GM12878 (cell line): ENCODE measurements at regions not wholly inside any gene's neighbourhood (a gene's known extent, or its start where the extent isn't known, plus 50 kb on each side); places are given as distances from the start of the nearest gene placed in this dataset.

Experiments used
- ATAC-seq: fragments of 200-7000 bp; cut with Tn5 transposase; 3 replicates; pipeline ENCODE4 v1.9.1; 2020; ENCODE audit warnings: mild to moderate bottlenecking, moderate library complexity
- BruUV-seq: library from RNA; stranded (reverse); fragments of 400-500 nt; replicated peaks from 2 replicates; lab custom pipeline; 2021; lab: Mats Ljungman, UMichigan
- CTCF ChIA-PET: fragments of 300-600 bp; sonication (Branson Sonifier 250); formaldehyde crosslinking; extraction: SDS; loops from one replicate; lab custom pipeline; 2021; ENCODE audit warnings: inconsistent platforms; lab: Yijun Ruan, JAX
- POLR2A ChIA-PET: fragments of 350-600 bp; formaldehyde crosslinking; extraction: SDS; loops from one replicate; lab custom pipeline; 2021; ENCODE audit warnings: inconsistent platforms; lab: Charles Lee
- RAD21 ChIA-PET: fragments of 300-600 bp; sonication (Branson Sonifier 250); formaldehyde crosslinking; loops from one replicate; lab custom pipeline; 2023; ENCODE audit warnings: antibody characterized with exemption; ENCODE audit not compliant: unreplicated experiment; lab: Charles Lee
- SMC1A ChIA-PET: fragments of 300-600 bp; sonication (Branson Sonifier 250); formaldehyde crosslinking; loops from one replicate; lab custom pipeline; 2023; ENCODE audit not compliant: unreplicated experiment, uncharacterized antibody; lab: Charles Lee
- DNase-seq: peaks from one replicate; pipeline ENCODE4 v3.0.0-alpha.2; 2011; ENCODE audit warnings: low read depth, low spot score
- FAIRE-seq: peaks from 3 replicates; lab custom pipeline; 2011; peaks lifted over from hg19 to GRCh38; lab: Jason Lieb, UNC
- H2AFZ ChIP-seq: 2 replicates; pipeline ENCODE4 v1.6.0; 2011; ENCODE audit warnings: low read depth, low read length, control low read depth; ENCODE audit not compliant: control insufficient read depth
- H3K27ac ChIP-seq: 2 replicates; pipeline ENCODE4 v1.5.1; 2011; ENCODE audit warnings: control low read depth; ENCODE audit not compliant: control insufficient read depth, insufficient read depth
- H3K27me3 ChIP-seq, 2 experiments: replicated peaks in 1 of 2; 2 replicates each; pipeline versions ENCODE4 v1.6.0 to v1.6.1; 2011; ENCODE audit warnings: low read length in 1 of 2; ENCODE audit not compliant: control insufficient read depth in 2 of 2, insufficient read depth in 2 of 2
- H3K36me3 ChIP-seq, 2 experiments: 2 replicates each; pipeline ENCODE4 v1.5.1; 2011; ENCODE audit warnings: low read length in 1 of 2; ENCODE audit not compliant: control insufficient read depth in 2 of 2, insufficient read depth in 2 of 2
- H3K4me1 ChIP-seq: 2 replicates; pipeline ENCODE4 v1.6.1; 2011; ENCODE audit warnings: mild to moderate bottlenecking, low read length, moderate library complexity, mixed read lengths; ENCODE audit not compliant: control insufficient read depth, insufficient read depth
- H3K4me2 ChIP-seq: 2 replicates; pipeline ENCODE4 v1.6.0; 2011; ENCODE audit warnings: control low read depth; ENCODE audit not compliant: control insufficient read depth, insufficient read depth
- H3K4me3 ChIP-seq: fragments of 200-600 bp; sonication (generic); 2 replicates; pipeline ENCODE4 v1.5.1; 2016
- H3K79me2 ChIP-seq: 2 replicates; pipeline ENCODE4 v1.6.0; 2011; ENCODE audit warnings: low read length; ENCODE audit not compliant: control insufficient read depth, insufficient read depth
- H3K9ac ChIP-seq: 2 replicates; pipeline ENCODE4 v1.8.0; 2011; ENCODE audit warnings: low read length, control low read depth, mixed read lengths; ENCODE audit not compliant: control insufficient read depth, insufficient read depth
- H3K9me3 ChIP-seq: replicated peaks from 3 replicates; pipeline ENCODE4 v1.5.1; 2011; ENCODE audit warnings: mild to moderate bottlenecking, low read length; ENCODE audit not compliant: control insufficient read depth, insufficient read depth
- H4K20me1 ChIP-seq: 2 replicates; pipeline ENCODE4 v1.6.0; 2011; ENCODE audit not compliant: control insufficient read depth, insufficient read depth
- ATF7 ChIP-seq: fragments of 450-650 bp; IDR thresholded peaks from 2 replicates; pipeline ENCODE4 v1.6.1; 2016; ENCODE audit warnings: low read depth, mild to moderate bottlenecking
- BRCA1 ChIP-seq: IDR thresholded peaks from 2 replicates; pipeline ENCODE4 v1.6.1; 2011; ENCODE audit warnings: low read depth, low read length, improper control_type of control experiment
- CHD1 ChIP-seq: IDR thresholded peaks from 2 replicates; pipeline ENCODE4 v1.6.1; 2012; ENCODE audit warnings: low read depth, low read length, improper control_type of control experiment
- HDAC2 ChIP-seq: fragments of 200-600 bp; sonication (generic); IDR thresholded peaks from 2 replicates; pipeline ENCODE4 v1.6.1; 2017
- RUNX3 ChIP-seq: IDR thresholded peaks from 2 replicates; pipeline ENCODE4 v1.6.1; 2012; ENCODE audit warnings: low read length, inconsistent platforms
- SUZ12 ChIP-seq: fragments of 200-600 bp; sonication (generic); IDR thresholded peaks from one replicate; pipeline ENCODE4 v1.6.1; 2018; ENCODE audit warnings: antibody characterized with exemption, mild to moderate bottlenecking; ENCODE audit not compliant: unreplicated experiment
- ZNF384 ChIP-seq: IDR thresholded peaks from 2 replicates; pipeline ENCODE4 v1.6.1; 2012; ENCODE audit warnings: low read depth, mild to moderate bottlenecking, low read length, improper control_type of control experiment, borderline replicate concordance
- ZZZ3 ChIP-seq: IDR thresholded peaks from 2 replicates; pipeline ENCODE4 v1.6.1; 2011; ENCODE audit warnings: low read depth; ENCODE audit not compliant: control insufficient read depth, insufficient read length
- WGBS: methylation state at CpG from one replicate; pipeline ENCODE4 v1.1.6; 2016; ENCODE audit warnings: low lambda C conversion rate; ENCODE audit not compliant: insufficient replicate concordance, insufficient coverage; ENCODE audit errors: missing lambda C conversion rate; 5-methylcytosine and 5-hydroxymethylcytosine counted together
- in situ Hi-C: fragments of 300-500 bp; cut with MboI; formaldehyde crosslinking; loops from 9 replicates; pipeline ENCODE4 v1.14.3; 2018; ENCODE audit warnings: mixed read lengths
- intact Hi-C: fragments of 100-400 bp; cut with micrococcal nuclease; formaldehyde crosslinking; loops from one replicate; pipeline ENCODE4 v1.14.2; 2022; ENCODE audit not compliant: unreplicated experiment
- TF ChIP-seq, protein P1 (sequence below): IDR thresholded peaks from 2 replicates; pipeline ENCODE4 v1.6.1; 2012; ENCODE audit warnings: low read length, inconsistent platforms
- TF ChIP-seq, protein P2 (sequence below): fragments of 450-650 bp; IDR thresholded peaks from 2 replicates; pipeline ENCODE4 v1.6.1; 2016; ENCODE audit warnings: mild to moderate bottlenecking
- TF ChIP-seq, protein P3 (sequence below): fragments of 150-350 bp; IDR thresholded peaks from 2 replicates; pipeline ENCODE4 v1.6.1; 2014; ENCODE audit warnings: mild to moderate bottlenecking, low read depth, low read length

DNA sequence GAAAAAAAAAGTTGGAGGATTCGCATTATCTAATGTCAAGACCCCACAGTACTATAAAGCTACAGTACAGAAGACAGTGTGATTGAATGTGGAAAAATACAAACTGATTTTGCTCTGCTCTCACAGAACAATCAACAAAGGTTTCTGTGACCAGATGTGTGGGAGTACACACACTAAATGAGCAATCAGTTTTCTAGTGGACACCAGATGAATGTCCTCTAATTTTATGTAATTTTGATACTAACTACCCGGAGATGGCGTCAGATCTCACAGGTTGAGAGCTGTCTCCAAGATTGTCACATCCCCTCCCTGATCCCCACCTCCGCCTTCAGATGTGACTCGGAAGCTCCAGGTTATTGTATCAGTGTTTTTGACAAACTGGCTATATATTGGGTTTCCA lies 81.9 kb upstream of the HUWE1 start:
- 59% methylated on average over 5 of the region's 5 CpGs for WGBS
- RAD21 ChIA-PET, result interaction anchor here (0.6 to 2.2 kb wide), 4 partner anchors 9 to 54 kb away, joined by 3 to 10 read pairs (median 4); no protein-coding TSS in a partner anchor
- in situ Hi-C loops (no loop called here), intact Hi-C loops (loop anchor here (5.0 kb wide), 1 partner anchor 51 kb away; no protein-coding TSS in a partner anchor)
- H3K36me3 ChIP-seq, result no peaks in the 10 kb centered on the region
- POLR2A ChIA-PET, result interaction anchor here (1.0 to 1.6 kb wide), 2 partner anchors 51 to 84 kb away, joined by 3 read pairs; no protein-coding TSS in a partner anchor
- H3K9ac ChIP-seq, result no peak overlapping the region
- no peaks in the 10 kb centered on the region for H3K79me2 ChIP-seq
- CTCF ChIA-PET, result no interaction called here
- no peaks in the 10 kb centered on the region for H3K9me3 ChIP-seq
- BruUV-seq, result no TSS peak
- ATAC-seq (peak; percentile 80), DNase-seq (no peak), FAIRE-seq (no peak)
- H3K4me2 ChIP-seq, result no peak overlapping the region
- no peaks in the 10 kb centered on the region for H3K27me3 ChIP-seq
- H3K27ac ChIP-seq, result no peak overlapping the region
- no peaks in the 10 kb centered on the region for H4K20me1 ChIP-seq
- SMC1A ChIA-PET, result interaction anchor here (0.8 to 2.5 kb wide), 2 partner anchors 53 to 74 kb away, joined by 3 to 7 read pairs; no protein-coding TSS in a partner anchor
- TF ChIP-seq RUNX3, result peak; percentile 22; the same call in 1 of the 2 replicates
- TF ChIP-seq CHD1, result no peak
- no peak overlapping the region for H2AFZ ChIP-seq
- no peaks in the 10 kb centered on the region for H3K4me1 ChIP-seq
- H3K4me3 ChIP-seq, result no peak overlapping the region

DNA sequence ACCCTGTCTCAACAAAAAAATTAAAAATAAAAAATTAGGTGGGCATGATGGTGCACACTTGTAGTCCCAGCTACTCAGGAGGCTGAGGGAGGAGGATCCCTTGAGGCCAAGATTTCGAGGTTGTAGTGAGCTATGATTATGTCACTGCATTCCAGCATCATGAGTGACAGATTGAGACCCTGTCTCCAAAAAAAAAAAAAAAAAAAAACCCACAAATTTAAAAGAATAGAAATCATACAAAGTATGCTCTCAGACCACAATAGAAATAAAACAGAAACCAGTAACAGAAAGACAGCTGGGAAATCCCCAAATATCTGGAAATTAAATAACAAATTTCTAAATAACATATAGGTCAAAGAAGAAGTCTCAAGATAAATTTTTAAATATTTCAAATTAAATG lies 81.0 kb upstream of the HUWE1 start:
- POLR2A ChIA-PET, result interaction anchor here (0.5 to 1.6 kb wide), 5 partner anchors 50 to 872 kb away, joined by 3 read pairs; no protein-coding TSS in a partner anchor
- no peak for TF ChIP-seq ZZZ3
- TF ChIP-seq ATF7, result 0 out of 2 replicates have a peak, but pooled peaks have one; percentile 37
- TF ChIP-seq BRCA1, result no peak
- TF ChIP-seq HDAC2, result no peak
- TF ChIP-seq ZNF384, result 0 out of 2 replicates have a peak, but pooled peaks have one; percentile 53
- TF ChIP-seq, protein P1, sequence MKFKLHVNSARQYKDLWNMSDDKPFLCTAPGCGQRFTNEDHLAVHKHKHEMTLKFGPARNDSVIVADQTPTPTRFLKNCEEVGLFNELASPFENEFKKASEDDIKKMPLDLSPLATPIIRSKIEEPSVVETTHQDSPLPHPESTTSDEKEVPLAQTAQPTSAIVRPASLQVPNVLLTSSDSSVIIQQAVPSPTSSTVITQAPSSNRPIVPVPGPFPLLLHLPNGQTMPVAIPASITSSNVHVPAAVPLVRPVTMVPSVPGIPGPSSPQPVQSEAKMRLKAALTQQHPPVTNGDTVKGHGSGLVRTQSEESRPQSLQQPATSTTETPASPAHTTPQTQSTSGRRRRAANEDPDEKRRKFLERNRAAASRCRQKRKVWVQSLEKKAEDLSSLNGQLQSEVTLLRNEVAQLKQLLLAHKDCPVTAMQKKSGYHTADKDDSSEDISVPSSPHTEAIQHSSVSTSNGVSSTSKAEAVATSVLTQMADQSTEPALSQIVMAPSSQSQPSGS, result no peak
- TF ChIP-seq, protein P2, sequence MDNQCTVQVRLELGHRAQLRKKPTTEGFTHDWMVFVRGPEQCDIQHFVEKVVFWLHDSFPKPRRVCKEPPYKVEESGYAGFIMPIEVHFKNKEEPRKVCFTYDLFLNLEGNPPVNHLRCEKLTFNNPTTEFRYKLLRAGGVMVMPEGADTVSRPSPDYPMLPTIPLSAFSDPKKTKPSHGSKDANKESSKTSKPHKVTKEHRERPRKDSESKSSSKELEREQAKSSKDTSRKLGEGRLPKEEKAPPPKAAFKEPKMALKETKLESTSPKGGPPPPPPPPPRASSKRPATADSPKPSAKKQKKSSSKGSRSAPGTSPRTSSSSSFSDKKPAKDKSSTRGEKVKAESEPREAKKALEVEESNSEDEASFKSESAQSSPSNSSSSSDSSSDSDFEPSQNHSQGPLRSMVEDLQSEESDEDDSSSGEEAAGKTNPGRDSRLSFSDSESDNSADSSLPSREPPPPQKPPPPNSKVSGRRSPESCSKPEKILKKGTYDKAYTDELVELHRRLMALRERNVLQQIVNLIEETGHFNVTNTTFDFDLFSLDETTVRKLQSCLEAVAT, result no peak
- no peak for TF ChIP-seq SUZ12
- TF ChIP-seq, protein P3, sequence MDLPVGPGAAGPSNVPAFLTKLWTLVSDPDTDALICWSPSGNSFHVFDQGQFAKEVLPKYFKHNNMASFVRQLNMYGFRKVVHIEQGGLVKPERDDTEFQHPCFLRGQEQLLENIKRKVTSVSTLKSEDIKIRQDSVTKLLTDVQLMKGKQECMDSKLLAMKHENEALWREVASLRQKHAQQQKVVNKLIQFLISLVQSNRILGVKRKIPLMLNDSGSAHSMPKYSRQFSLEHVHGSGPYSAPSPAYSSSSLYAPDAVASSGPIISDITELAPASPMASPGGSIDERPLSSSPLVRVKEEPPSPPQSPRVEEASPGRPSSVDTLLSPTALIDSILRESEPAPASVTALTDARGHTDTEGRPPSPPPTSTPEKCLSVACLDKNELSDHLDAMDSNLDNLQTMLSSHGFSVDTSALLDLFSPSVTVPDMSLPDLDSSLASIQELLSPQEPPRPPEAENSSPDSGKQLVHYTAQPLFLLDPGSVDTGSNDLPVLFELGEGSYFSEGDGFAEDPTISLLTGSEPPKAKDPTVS, result no peak

More for the DNA sequence above, 81.0 kb upstream of the HUWE1 start:
- no peak overlapping the region for H3K4me2 ChIP-seq
- 0% methylated on average over 1 of the region's 1 CpG for WGBS
- no peak overlapping the region for H3K9ac ChIP-seq
- no peak overlapping the region for H3K27ac ChIP-seq
- H2AFZ ChIP-seq, result no peak overlapping the region
- ChIA-PET SMC1A (interaction anchor here (0.8 to 2.5 kb wide), 4 partner anchors 40 to 89 kb away, joined by 3 to 7 read pairs (median 3); no protein-coding TSS in a partner anchor), CTCF (interaction anchor here (1.2 kb wide), 1 partner anchor 12 kb away, joined by 4 read pairs; no protein-coding TSS in a partner anchor), RAD21 (interaction anchor here (0.7 to 2.2 kb wide), 4 partner anchors 11 to 86 kb away, joined by 3 to 10 read pairs (median 4); no protein-coding TSS in a partner anchor)
- no peaks in the 10 kb centered on the region for H3K9me3 ChIP-seq
- H3K4me1 ChIP-seq, result no peaks in the 10 kb centered on the region
- in situ Hi-C loops, result no loop called here
- peak; percentile 69 for ATAC-seq
- no peaks in the 10 kb centered on the region for H4K20me1 ChIP-seq
- no peaks in the 10 kb centered on the region for H3K79me2 ChIP-seq
- intact Hi-C loops, result loop anchor here (5.0 kb wide), 1 partner anchor 50 kb away; no protein-coding TSS in a partner anchor
- FAIRE-seq, result no peak
- no peaks in the 10 kb centered on the region for H3K36me3 ChIP-seq
- DNase-seq, result no peak
- no peaks in the 10 kb centered on the region for H3K27me3 ChIP-seq
- H3K4me3 ChIP-seq, result no peak overlapping the region
- BruUV-seq, result no TSS peak
